Endothelial cell of umbilical vein (primary cell): ENCODE measurements at regions not wholly inside any gene's neighbourhood (a gene's known extent, or its start where the extent isn't known, plus 50 kb on each side); places are given as distances from the start of the nearest gene placed in this dataset.

ENCODE experiments used
- BruUV-seq: library from RNA; stranded (reverse); fragments of 400-500 nt; replicated peaks from 2 replicates; lab custom pipeline; 2021; lab: Mats Ljungman, UMichigan
- CTCF ChIA-PET: fragments of 300-600, 350-600 bp; sonication (Branson Sonifier 250); formaldehyde crosslinking; loops from one replicate; lab custom pipeline; 2021; ENCODE audit warnings: antibody characterized with exemption, inconsistent platforms; lab: Charles Lee
- POLR2A ChIA-PET: fragments of 300-600, 350-600 bp; sonication (Branson Sonifier 250); formaldehyde crosslinking; loops from one replicate; lab custom pipeline; 2021; ENCODE audit warnings: antibody characterized with exemption, inconsistent platforms; lab: Charles Lee
- DNase-seq: peaks from one replicate; pipeline ENCODE4 v3.0.0-alpha.2; 2011; ENCODE audit warnings: low read depth, low spot score
- FAIRE-seq: peaks from 2 replicates; lab custom pipeline; 2011; peaks lifted over from hg19 to GRCh38; lab: Jason Lieb, UNC
- H2AFZ ChIP-seq: 2 replicates; pipeline ENCODE4 v1.6.0; 2012; ENCODE audit warnings: low read depth, low read length, control low read depth, inconsistent platforms
- H3K27ac ChIP-seq: 2 replicates; pipeline ENCODE4 v1.5.1; 2011; ENCODE audit warnings: low read depth, mild to moderate bottlenecking, control low read depth, low read length, moderate library complexity; ENCODE audit not compliant: insufficient read depth
- H3K27me3 ChIP-seq, 2 experiments: 2 replicates each; pipeline versions ENCODE4 v1.6.0 to v1.6.1; 2011; ENCODE audit warnings: low read length in 2 of 2, mixed read lengths in 1 of 2; ENCODE audit not compliant: control insufficient read depth in 2 of 2, insufficient read depth in 2 of 2
- H3K36me3 ChIP-seq, 2 experiments: 2 replicates in 1 of 2; 3 replicates in 1 of 2; pipeline ENCODE4 v1.5.1; 2011; ENCODE audit warnings: low read length in 2 of 2, mild to moderate bottlenecking in 1 of 2, moderate library complexity in 1 of 2; ENCODE audit not compliant: control insufficient read depth in 2 of 2, insufficient read depth in 2 of 2; ENCODE audit errors: extremely low read depth in 1 of 2
- H3K4me1 ChIP-seq: 3 replicates; pipeline ENCODE4 v1.5.1; 2011; ENCODE audit warnings: mild to moderate bottlenecking, low read length; ENCODE audit not compliant: control insufficient read depth, insufficient read depth; ENCODE audit errors: extremely low read depth
- H3K4me2 ChIP-seq: 2 replicates; pipeline ENCODE4 v1.6.1; 2011; ENCODE audit warnings: low read length, control low read depth, mixed read lengths; ENCODE audit not compliant: insufficient read depth
- H3K4me3 ChIP-seq, 3 experiments: fragments of 200-600 bp in 1 of 3; sonication (generic), shearing (Covaris generic) in 1 of 3; replicated peaks in 1 of 3; 2 replicates each; pipeline ENCODE4 v1.5.1; 2011 to 2016; ENCODE audit warnings: control low read depth in 3 of 3, low read length in 3 of 3, mild to moderate bottlenecking in 2 of 3, inconsistent platforms in 1 of 3, low read depth in 1 of 3, moderate library complexity in 1 of 3; ENCODE audit not compliant: insufficient read depth in 1 of 3
- H3K79me2 ChIP-seq: 2 replicates; pipeline ENCODE4 v1.6.0; 2012; ENCODE audit warnings: low read length, inconsistent platforms; ENCODE audit not compliant: control insufficient read depth, insufficient read depth
- H3K9ac ChIP-seq: replicated peaks from 2 replicates; pipeline ENCODE3; 2011; ENCODE audit warnings: low read length, control low read depth; ENCODE audit not compliant: insufficient read depth; ENCODE audit errors: extremely low read depth
- H3K9me1 ChIP-seq: replicated peaks from 3 replicates; pipeline ENCODE4 v1.6.0; 2011; ENCODE audit warnings: mild to moderate bottlenecking, low read length; ENCODE audit not compliant: control insufficient read depth, insufficient read depth; ENCODE audit errors: extremely low read depth
- H3K9me3 ChIP-seq: replicated peaks from 2 replicates; pipeline ENCODE4 v1.5.1; 2012; ENCODE audit warnings: low read length, inconsistent platforms; ENCODE audit not compliant: control insufficient read depth, insufficient read depth
- H4K20me1 ChIP-seq: replicated peaks from 2 replicates; pipeline ENCODE3; 2011; ENCODE audit warnings: mild to moderate bottlenecking, low read length; ENCODE audit not compliant: control insufficient read depth, insufficient read depth; ENCODE audit errors: extremely low read depth
- EZH2 ChIP-seq: IDR thresholded peaks from 2 replicates; pipeline ENCODE4 v1.6.1; 2012; ENCODE audit warnings: borderline replicate concordance, low read depth, mild to moderate bottlenecking, moderate library complexity, low read length, inconsistent platforms; ENCODE audit not compliant: severe bottlenecking
- FOS ChIP-seq: IDR thresholded peaks from 2 replicates; pipeline ENCODE4 v1.6.1; 2011; ENCODE audit warnings: mild to moderate bottlenecking, low read length, moderate library complexity, borderline replicate concordance; ENCODE audit not compliant: insufficient read depth
- GATA2 ChIP-seq: IDR thresholded peaks from 2 replicates; pipeline ENCODE4 v1.7.0; 2011; ENCODE audit warnings: low read depth, mild to moderate bottlenecking, moderate library complexity, mixed read lengths, low read length; ENCODE audit not compliant: insufficient read length, insufficient read depth
- JUN ChIP-seq: IDR thresholded peaks from 2 replicates; pipeline ENCODE4 v1.6.1; 2011; ENCODE audit warnings: borderline replicate concordance, low read depth; ENCODE audit not compliant: insufficient read length, insufficient read depth
- MAX ChIP-seq: IDR thresholded peaks from 2 replicates; pipeline ENCODE4 v1.6.1; 2011; ENCODE audit not compliant: insufficient read depth, insufficient read length
- MYC ChIP-seq: IDR thresholded peaks from one replicate; pipeline ENCODE4 v1.6.1; 2011; ENCODE audit warnings: mild to moderate bottlenecking, low read depth, low read length
- POLR2A ChIP-seq: IDR thresholded peaks from 2 replicates; pipeline ENCODE4 v1.6.1; 2012; ENCODE audit warnings: low read depth, mild to moderate bottlenecking, control low read depth, low read length
- POLR2AphosphoS5 ChIP-seq: IDR thresholded peaks from 2 replicates; pipeline ENCODE4 v1.6.1; 2012; ENCODE audit warnings: low read depth, mild to moderate bottlenecking, control low read depth, low read length, moderate library complexity; ENCODE audit not compliant: insufficient read depth
- dilution Hi-C: fragments of 300-500 bp; cut with MboI; formaldehyde crosslinking; loops from one replicate; pipeline ENCODE4 v1.15.0; 2019; ENCODE audit warnings: low sequenced_read_pairs; ENCODE audit not compliant: extremely low pct_ligation_motif_present
- intact Hi-C: fragments of 100-400 bp; cut with micrococcal nuclease; formaldehyde crosslinking; loops from one replicate; pipeline ENCODE4 v1.10.0; 2022
- TF ChIP-seq, protein P1 (sequence below), 2 donors: IDR thresholded peaks; 1 replicate in 1 of 2; 2 replicates in 1 of 2; pipeline ENCODE4 v1.5.1; 2011; ENCODE audit warnings: low read length in 2 of 2, mild to moderate bottlenecking in 2 of 2, moderate library complexity in 2 of 2, control low read depth in 1 of 2, inconsistent platforms in 1 of 2, low read depth in 1 of 2; ENCODE audit not compliant: insufficient read depth in 1 of 2; ENCODE audit errors: extremely low read depth in 1 of 2

DNA sequence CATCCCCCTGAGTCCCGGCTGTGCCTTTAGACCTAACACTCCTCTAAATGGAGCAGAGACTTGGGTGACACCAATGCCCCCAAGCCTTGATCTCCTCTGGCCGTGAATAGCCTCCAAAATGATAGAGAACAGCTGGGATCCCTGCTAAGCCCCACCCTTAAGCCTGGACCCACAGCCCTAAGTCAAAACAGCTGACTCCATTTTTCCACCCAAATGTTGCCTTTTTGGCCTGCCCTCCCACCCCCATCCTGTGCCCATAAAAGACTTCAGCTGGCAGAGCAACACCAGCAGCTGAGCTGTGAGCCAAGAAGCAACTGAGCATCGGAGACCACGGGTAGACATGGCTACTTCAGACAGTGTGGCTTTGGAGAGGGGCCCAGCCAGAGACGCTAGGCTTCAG, 420.8 kb downstream of the NPHP4 start:
- no TSS peak for BruUV-seq
- no peaks in the 10 kb centered on the region for H3K4me1 ChIP-seq
- CTCF ChIA-PET = no interaction called here

More for the DNA sequence above, 420.8 kb downstream of the NPHP4 start:
- DNase-seq = no peak
- Histone ChIP-seq H3K4me2 (no peak overlapping the region), H3K4me3 (no peak overlapping the region), H3K9me3 (no peaks in the 10 kb centered on the region), H3K79me2 (no peaks in the 10 kb centered on the region), H4K20me1 (no peaks in the 10 kb centered on the region), H3K9ac (no peak overlapping the region), H3K9me1 (no peaks in the 10 kb centered on the region), H2AFZ (no peak overlapping the region), H3K27me3 (no peaks in the 10 kb centered on the region), H3K27ac (no peak overlapping the region), H3K36me3 (no peaks in the 10 kb centered on the region)
- no peak for FAIRE-seq
- intact Hi-C loops (no loop called here), dilution Hi-C loops (no loop called here)
- TF ChIP-seq GATA2 (no peak), JUN (no peak), MAX (no peak), POLR2A (no peak), POLR2AphosphoS5 (no peak), FOS (no peak), EZH2 (no peak), MYC (no peak)
- TF ChIP-seq, protein P1, sequence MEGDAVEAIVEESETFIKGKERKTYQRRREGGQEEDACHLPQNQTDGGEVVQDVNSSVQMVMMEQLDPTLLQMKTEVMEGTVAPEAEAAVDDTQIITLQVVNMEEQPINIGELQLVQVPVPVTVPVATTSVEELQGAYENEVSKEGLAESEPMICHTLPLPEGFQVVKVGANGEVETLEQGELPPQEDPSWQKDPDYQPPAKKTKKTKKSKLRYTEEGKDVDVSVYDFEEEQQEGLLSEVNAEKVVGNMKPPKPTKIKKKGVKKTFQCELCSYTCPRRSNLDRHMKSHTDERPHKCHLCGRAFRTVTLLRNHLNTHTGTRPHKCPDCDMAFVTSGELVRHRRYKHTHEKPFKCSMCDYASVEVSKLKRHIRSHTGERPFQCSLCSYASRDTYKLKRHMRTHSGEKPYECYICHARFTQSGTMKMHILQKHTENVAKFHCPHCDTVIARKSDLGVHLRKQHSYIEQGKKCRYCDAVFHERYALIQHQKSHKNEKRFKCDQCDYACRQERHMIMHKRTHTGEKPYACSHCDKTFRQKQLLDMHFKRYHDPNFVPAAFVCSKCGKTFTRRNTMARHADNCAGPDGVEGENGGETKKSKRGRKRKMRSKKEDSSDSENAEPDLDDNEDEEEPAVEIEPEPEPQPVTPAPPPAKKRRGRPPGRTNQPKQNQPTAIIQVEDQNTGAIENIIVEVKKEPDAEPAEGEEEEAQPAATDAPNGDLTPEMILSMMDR (IDR thresholded peaks at IDR 0.05; ENCODE audit: extremely low read depth in 1 of 2, insufficient read depth in 1 of 2, low read depth in 1 of 2, low read length in 2 of 2) = no peak
- POLR2A ChIA-PET = no interaction called here
